ENCODE measurements at regions not wholly inside any gene's neighbourhood (a gene's known extent, or its start where the extent isn't known, plus 50 kb on each side); places are given as distances from the start of the nearest gene placed in this dataset.

DNA sequence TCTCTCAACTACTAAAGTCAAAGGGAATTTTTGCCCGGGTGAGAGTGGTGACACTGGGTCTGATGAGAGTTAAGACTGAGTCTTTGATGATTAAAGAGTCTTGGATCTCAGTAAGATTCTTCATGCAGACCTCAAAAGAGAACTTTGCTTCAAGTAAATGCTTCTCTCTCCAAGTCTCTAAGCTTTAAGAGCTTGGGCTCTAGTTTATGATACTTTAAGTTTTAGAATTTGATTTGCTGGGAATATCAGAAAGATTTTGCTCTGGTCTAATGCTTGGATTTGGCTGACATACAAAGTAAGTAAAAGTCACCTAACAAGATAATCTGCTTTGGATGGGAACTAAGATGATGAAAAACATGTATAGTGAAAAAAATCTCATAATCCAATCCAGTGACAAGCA lies 566.3 kb downstream of the MAT2B start:
- Histone ChIP-seq H3K79me2 (replicated peaks; ENCODE audit: insufficient read depth, low read length) (no peaks in the 10 kb centered on the region), H3K9me2 (ENCODE audit: insufficient read depth, low read length) (no peaks in the 10 kb centered on the region), H3K27ac (ENCODE audit: low read length) (no peak overlapping the region), H3F3A (ENCODE audit: insufficient read depth, low read length, poor library complexity, severe bottlenecking) (no peaks in the 10 kb centered on the region), H3K4me3 (ENCODE audit: low read length) (no peak overlapping the region), H4K20me1 (ENCODE audit: insufficient read depth) (no peaks in the 10 kb centered on the region), H2AFZ (ENCODE audit: low read depth, low read length) (no peak overlapping the region), H3K27me3 (ENCODE audit: insufficient read depth, low read depth, low read length) (no peaks in the 10 kb centered on the region), H3K4me2 (ENCODE audit: low read length) (no peak overlapping the region), H3K9me3 (ENCODE audit: low read length) (no peaks in the 10 kb centered on the region), H3K36me3 (ENCODE audit: insufficient read depth, low read length) (no peaks in the 10 kb centered on the region), H3K9ac (ENCODE audit: low read length) (no peak overlapping the region)
- TF ChIP-seq, protein P1, sequence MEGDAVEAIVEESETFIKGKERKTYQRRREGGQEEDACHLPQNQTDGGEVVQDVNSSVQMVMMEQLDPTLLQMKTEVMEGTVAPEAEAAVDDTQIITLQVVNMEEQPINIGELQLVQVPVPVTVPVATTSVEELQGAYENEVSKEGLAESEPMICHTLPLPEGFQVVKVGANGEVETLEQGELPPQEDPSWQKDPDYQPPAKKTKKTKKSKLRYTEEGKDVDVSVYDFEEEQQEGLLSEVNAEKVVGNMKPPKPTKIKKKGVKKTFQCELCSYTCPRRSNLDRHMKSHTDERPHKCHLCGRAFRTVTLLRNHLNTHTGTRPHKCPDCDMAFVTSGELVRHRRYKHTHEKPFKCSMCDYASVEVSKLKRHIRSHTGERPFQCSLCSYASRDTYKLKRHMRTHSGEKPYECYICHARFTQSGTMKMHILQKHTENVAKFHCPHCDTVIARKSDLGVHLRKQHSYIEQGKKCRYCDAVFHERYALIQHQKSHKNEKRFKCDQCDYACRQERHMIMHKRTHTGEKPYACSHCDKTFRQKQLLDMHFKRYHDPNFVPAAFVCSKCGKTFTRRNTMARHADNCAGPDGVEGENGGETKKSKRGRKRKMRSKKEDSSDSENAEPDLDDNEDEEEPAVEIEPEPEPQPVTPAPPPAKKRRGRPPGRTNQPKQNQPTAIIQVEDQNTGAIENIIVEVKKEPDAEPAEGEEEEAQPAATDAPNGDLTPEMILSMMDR (IDR thresholded peaks at IDR 0.05; ENCODE audit: poor library complexity, severe bottlenecking), result no peak
- TF ChIP-seq RAD21 (conservative IDR thresholded peaks at IDR 0.05) (no peak), TAF1 (IDR thresholded peaks at IDR 0.05; ENCODE audit: low read depth) (no peak), MXI1 (conservative IDR thresholded peaks at IDR 0.05; ENCODE audit: poor library complexity, severe bottlenecking) (no peak), SMC3 (conservative IDR thresholded peaks at IDR 0.05; ENCODE audit: poor library complexity) (no peak), POLR2AphosphoS5 (IDR thresholded peaks at IDR 0.05) (no peak), EP300 (conservative IDR thresholded peaks at IDR 0.05; ENCODE audit: poor library complexity, severe bottlenecking) (no peak), EZH2 (IDR thresholded peaks at IDR 0.05; ENCODE audit: borderline replicate concordance, insufficient read depth, low read length, poor library complexity, severe bottlenecking) (no peak)
- TF ChIP-seq, protein P2, sequence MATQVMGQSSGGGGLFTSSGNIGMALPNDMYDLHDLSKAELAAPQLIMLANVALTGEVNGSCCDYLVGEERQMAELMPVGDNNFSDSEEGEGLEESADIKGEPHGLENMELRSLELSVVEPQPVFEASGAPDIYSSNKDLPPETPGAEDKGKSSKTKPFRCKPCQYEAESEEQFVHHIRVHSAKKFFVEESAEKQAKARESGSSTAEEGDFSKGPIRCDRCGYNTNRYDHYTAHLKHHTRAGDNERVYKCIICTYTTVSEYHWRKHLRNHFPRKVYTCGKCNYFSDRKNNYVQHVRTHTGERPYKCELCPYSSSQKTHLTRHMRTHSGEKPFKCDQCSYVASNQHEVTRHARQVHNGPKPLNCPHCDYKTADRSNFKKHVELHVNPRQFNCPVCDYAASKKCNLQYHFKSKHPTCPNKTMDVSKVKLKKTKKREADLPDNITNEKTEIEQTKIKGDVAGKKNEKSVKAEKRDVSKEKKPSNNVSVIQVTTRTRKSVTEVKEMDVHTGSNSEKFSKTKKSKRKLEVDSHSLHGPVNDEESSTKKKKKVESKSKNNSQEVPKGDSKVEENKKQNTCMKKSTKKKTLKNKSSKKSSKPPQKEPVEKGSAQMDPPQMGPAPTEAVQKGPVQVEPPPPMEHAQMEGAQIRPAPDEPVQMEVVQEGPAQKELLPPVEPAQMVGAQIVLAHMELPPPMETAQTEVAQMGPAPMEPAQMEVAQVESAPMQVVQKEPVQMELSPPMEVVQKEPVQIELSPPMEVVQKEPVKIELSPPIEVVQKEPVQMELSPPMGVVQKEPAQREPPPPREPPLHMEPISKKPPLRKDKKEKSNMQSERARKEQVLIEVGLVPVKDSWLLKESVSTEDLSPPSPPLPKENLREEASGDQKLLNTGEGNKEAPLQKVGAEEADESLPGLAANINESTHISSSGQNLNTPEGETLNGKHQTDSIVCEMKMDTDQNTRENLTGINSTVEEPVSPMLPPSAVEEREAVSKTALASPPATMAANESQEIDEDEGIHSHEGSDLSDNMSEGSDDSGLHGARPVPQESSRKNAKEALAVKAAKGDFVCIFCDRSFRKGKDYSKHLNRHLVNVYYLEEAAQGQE (IDR thresholded peaks at IDR 0.05; ENCODE audit: borderline replicate concordance), result no peak

DNA sequence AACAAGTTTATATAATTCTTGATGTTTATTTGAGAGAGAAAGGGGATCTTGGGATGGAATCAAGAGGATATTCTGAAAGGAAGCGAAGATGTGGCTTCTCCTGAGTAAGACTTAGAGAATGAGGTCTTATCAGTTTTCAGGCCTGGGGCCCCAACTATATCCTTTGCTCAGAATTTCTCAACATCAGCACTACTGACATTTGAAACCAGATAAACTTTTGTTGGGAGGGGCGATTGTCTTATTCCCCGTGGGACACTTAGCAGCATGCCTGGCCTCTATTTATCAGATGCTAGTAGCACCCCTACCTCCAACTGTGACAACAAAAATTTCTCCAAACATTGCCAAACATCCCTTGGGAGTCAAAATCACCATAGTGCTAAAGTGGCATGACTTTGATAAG lies 567.7 kb downstream of the MAT2B start:
- H3K79me2 ChIP-seq (replicated peaks; ENCODE audit: insufficient read depth, low read length), result no peaks in the 10 kb centered on the region
- H4K20me1 ChIP-seq (ENCODE audit: insufficient read depth), result no peaks in the 10 kb centered on the region
- no peaks in the 10 kb centered on the region for H3K36me3 ChIP-seq (ENCODE audit: insufficient read depth, low read length)
- H3F3A ChIP-seq (ENCODE audit: insufficient read depth, low read length, poor library complexity, severe bottlenecking), result no peaks in the 10 kb centered on the region
- H3K27ac ChIP-seq (ENCODE audit: low read length), result no peak overlapping the region
- no peak overlapping the region for H3K4me2 ChIP-seq (ENCODE audit: low read length)
- H3K9me3 ChIP-seq (ENCODE audit: low read length), result no peaks in the 10 kb centered on the region
- no peak overlapping the region for H2AFZ ChIP-seq (ENCODE audit: low read depth, low read length)
- H3K9me2 ChIP-seq (ENCODE audit: insufficient read depth, low read length), result no peaks in the 10 kb centered on the region
- TF ChIP-seq EZH2 (IDR thresholded peaks at IDR 0.05; ENCODE audit: borderline replicate concordance, insufficient read depth, low read length, poor library complexity, severe bottlenecking) (no peak), RAD21 (conservative IDR thresholded peaks at IDR 0.05) (no peak), POLR2AphosphoS5 (IDR thresholded peaks at IDR 0.05) (no peak)
- TF ChIP-seq, protein P2 (IDR thresholded peaks at IDR 0.05; ENCODE audit: borderline replicate concordance), result no peak
- H3K4me3 ChIP-seq (ENCODE audit: low read length), result no peak overlapping the region
- no peak overlapping the region for H3K9ac ChIP-seq (ENCODE audit: low read length)
- H3K27me3 ChIP-seq (ENCODE audit: insufficient read depth, low read depth, low read length), result no peaks in the 10 kb centered on the region
